ENCODE measurements at regions not wholly inside any gene's neighbourhood (a gene's known extent, or its start where the extent isn't known, plus 50 kb on each side); places are given as distances from the start of the nearest gene placed in this dataset.

- DNase-seq (ENCODE audit: low spot score), result no peak
Measured at GRCh38 chr2:575030-575726, 102.0 kb downstream of the TMEM18 start.

DNA sequence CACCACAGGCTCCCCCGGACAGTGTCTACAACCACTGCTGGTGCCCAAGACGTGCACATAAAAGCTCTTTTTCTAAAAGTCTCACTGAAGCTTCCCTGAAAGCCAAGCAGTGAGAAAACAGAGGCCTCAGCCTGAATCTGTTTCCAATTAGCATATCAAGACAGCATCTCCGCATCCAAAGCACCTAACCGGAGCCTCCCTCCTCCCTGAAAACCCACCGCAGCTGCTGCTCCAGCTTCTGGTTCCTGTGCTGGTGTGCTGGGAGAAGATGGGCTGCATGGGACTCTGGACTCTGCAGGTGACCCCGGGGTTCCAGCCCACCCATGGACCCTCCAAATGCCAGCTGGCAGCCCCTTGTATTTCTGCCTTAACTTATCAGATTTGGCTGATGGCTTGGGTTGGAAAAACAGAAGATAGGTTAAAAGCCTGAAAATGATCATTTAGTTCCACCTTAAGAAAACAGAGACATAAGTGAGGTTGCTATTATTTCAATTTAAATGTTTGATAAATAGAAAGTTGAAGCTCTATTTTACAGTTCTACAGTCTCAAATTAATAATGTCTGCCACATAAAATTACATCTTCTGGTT lies 103.3 kb downstream of the TMEM18 start:
- DNase-seq (ENCODE audit: low spot score), result no peak

DNA sequence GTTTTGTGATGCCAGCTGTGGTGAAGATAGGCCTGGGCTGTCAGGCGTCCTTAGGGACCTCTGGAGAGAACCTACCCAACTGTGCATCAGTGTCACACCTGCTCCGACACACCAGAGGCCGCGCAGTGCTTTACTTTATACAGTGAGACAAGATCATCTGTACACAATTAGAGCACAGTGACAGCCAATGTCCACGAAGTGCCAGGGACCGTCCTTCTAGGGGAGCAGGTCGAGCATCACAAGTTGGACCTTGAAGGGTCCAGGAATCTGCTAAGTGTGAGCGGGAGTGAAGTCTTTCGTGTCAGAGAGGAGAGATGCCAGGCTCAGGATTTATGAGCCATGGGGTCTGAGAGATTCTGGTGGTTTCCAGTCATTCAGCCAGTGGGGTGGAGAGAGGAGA lies 104.2 kb downstream of the TMEM18 start:
- DNase-seq (ENCODE audit: low spot score), result no peak

DNA sequence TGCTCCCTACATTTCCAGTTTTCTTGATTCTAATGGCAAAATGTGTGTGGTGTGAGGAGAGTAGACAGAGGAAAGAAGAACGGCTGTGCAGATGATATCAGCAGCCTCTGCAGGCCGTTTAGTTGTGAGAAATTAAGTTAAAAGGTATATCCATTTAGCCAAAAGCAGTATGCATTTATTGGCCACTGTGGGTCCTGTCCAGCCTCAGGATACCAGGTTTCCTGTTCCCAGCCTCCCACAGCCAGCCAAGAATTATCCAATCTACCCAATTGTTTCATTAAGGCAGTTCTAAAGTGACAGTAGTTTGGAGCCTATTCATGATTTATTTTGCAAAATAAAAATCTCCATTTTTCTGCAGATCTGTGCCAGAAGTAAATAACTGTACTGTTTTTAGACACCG lies 107.5 kb downstream of the TMEM18 start:
- no peak for DNase-seq (ENCODE audit: low spot score)

GRCh38 chr2:568639-569235 lies 108.5 kb downstream of the TMEM18 start:
- DNase-seq (ENCODE audit: low spot score), result no peak

DNA sequence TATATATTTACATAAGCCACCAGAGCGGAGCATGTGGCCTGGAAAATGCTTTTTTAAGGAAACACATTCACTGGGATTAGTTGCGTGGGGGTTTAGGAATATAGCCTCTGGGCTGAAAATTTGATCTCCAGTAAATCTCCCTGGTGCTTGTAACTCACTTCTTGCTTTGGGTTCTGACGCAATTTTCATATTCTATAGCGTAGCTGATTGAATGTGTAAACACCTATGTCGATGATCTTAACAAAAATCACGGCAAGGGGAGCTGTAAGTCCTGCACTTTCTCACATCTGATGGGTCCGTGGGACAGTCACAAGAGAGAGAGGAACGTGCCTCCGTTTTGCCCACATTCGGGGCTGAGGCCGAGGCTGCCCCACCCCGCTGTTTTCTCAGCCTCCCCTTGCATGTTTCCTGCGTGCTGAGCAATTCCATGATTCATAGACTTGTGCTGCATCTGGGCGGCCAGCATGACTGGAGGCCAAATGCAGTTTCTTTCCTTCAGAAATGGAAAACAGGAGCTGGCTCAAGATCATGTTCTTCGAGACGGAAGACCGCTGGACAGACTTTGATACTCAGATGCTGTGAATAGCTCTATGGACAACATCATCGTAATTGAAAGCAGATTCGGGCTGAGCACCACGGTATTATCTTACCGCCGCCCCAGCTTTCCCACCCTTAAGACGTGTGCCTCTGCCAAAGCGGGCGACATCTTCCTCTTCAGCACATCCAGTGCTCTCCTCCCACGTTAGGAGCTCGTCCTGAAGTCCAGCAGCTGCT lies 109.2 kb downstream of the TMEM18 start:
- peak; percentile 37 for DNase-seq (ENCODE audit: low spot score)

GRCh38 chr2:567496-567864 lies 109.7 kb downstream of the TMEM18 start:
- no peak for DNase-seq (ENCODE audit: low spot score)

DNA sequence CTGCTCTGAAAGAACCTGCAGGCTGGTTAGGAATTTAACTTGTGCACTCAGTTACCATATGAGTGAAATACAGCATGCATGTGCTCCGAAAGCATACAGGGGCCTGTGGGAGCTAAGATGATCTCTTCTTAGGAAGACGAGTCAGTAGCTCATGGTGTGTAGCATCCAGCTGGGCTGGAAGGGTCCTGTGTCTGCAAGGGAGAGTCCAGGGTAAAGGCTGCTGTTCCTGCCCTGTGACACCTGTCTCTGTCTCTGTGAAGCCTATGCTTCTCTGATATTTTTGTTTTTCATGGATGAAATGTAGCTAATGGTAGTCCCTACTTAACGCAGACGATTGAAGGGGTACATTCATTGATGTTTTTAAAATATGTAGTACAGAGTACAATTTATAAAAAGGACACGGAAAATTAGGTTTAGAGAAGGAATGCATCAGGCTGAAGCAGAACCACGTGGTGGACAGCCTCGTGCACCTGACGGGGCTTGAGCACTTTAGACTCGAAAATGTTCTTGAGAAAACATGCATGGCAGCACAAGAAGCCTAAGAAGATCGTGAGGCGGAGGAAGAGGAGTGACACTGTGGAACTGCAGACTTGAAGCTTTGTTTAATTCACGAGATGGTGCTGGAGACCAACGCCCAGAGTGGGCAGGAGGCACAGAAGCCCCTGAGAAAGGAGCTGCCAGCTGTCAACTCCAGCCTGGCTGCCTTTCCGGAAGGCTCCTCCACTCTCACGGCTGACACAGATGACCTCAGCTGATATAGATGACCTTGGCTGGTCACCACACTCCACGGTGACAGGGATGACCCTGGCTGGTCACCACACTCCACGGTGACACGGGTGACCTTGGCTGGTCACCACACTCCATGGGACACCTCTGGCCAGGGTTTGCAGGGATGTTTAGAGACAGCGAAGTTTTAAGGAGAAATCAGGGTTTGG lies 110.6 kb downstream of the TMEM18 start:
- no peak for DNase-seq (ENCODE audit: low spot score)

- DNase-seq (ENCODE audit: low spot score), result no peak
Measured at GRCh38 chr2:564471-565181, 112.6 kb downstream of the TMEM18 start.

DNA sequence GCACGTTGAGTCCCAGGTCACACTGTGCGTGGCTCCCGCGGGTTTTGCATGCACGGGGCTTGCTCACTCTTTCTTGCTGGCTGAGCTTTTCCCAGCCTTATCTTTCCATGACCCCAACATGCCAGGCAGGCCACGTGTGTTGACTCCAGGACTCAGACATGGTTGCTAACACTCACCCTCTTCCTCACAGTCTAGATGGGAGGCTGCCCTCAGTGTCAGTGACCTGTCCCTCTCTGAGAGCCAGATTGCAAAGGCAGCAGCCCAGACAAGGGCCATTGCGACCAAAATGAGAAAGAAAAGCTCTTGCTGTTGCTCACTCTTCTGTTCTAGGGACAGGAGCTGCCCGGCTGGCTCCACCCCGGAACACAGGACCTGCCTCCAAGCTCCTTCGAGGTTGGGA lies 113.7 kb downstream of the TMEM18 start:
- no peak for DNase-seq (ENCODE audit: low spot score)

DNA sequence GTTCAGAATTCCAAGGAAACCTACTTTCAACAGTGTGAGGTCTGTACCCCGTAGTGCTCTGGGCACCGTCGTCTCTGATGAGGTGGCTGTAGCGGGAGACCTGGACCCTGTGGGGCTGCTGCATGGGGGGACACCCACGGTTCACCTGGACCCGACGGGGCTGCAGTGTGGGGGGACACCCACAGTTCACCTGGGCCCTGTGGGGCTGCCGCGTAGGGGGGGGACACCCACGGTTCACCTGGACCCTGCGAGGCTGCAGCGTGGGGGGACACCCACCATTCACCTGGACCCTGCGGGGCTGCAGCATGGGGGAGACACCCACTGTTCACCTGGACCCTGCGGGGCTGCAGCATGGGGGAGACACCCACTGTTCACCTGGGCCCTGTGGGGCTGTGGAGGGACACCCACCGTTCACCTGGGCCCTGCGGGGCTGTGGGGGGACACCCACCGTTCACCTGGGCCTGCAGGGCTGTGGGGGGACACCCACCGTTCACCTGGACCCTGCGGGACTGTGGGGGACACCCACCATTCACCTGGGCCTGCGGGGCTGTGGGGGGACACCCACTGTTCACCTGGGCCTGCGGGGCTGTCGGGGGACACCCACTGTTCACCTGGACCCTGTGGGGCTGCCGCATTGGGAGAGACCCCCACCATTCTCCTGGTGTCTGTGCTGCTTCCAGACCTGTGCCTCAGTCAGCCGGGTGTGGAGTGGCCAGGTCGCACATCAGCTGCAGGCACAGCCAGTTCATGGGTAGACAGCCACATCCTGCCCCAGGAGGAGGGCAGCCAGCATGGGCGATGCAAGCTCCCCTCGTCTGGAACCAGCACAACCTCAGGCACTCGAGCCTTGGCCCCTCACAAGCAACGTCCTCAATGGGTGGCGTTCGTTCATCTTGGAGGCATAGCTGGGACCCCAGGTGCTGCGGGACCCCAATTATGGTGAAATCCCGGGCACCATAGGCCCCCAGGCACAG lies 114.5 kb downstream of the TMEM18 start:
- DNase-seq (ENCODE audit: low spot score), result no peak

GRCh38 chr2:558879-559278 lies 118.3 kb downstream of the TMEM18 start:
- no peak for DNase-seq (ENCODE audit: low spot score)

- no peak for DNase-seq (ENCODE audit: low spot score)
Measured at GRCh38 chr2:558302-558642, 118.9 kb downstream of the TMEM18 start.

GRCh38 chr2:557635-558301 lies 119.4 kb downstream of the TMEM18 start:
- DNase-seq (ENCODE audit: low spot score), result no peak

GRCh38 chr2:556485-556884 lies 120.7 kb downstream of the TMEM18 start:
- no peak for DNase-seq (ENCODE audit: low spot score)

DNA sequence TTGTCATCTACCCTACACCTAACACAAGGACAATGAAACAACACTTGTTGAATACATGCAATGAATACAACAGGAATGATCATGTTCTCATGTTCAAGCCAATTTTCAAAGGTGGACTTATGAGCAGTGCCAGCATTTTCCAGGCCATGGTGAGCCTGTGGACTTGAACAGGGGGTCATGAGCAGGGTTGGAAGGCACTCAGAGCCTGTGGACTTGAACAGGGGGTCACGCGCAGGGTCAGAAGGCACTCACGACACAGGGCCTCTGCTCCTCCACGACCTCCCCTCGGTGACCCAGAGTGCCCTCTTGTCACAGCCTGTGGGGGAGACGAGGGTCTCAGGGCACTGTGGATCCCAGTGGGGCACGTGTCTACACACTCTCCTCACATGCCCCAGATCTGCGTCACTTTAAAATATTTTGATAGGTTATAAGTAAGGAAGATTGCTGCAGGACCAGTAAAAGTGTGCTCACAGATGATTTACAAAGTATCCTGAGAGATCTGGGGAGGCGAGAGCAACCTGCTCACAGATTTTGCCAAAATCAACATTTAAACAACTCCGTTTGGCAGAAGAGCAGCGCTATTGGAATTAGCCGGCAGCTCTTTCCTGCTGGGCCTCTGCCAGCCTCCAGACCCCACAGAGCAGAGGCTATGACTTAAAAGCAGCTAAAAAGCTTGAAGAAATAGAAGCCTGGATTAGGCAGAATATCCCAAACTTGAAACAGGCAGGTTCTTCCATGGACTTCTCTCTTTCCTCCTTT lies 121.9 kb downstream of the TMEM18 start:
- DNase-seq (ENCODE audit: low spot score), result no peak

GRCh38 chr2:554444-554843 lies 122.8 kb downstream of the TMEM18 start:
- no peak for DNase-seq (ENCODE audit: low spot score)

DNA sequence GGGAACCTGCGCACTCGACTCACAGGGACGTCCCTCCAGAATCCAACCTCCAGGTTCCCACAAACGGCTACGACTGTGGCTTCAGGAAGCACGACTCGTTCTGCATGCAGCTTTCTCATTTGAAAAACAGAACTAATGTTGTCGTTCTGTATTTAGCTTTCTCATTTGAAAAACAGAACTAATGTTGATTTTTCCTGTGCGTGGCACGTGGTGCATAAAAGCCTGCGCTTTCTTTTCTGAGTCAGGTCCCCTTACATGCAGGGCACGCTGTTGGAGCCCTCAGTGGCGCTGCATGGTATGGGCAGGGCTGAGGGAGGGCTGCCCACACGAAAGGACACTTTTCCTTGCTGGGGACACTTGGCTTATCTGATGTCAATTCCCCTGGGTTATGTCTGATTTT lies 124.3 kb downstream of the TMEM18 start:
- DNase-seq (ENCODE audit: low spot score), result no peak

DNA sequence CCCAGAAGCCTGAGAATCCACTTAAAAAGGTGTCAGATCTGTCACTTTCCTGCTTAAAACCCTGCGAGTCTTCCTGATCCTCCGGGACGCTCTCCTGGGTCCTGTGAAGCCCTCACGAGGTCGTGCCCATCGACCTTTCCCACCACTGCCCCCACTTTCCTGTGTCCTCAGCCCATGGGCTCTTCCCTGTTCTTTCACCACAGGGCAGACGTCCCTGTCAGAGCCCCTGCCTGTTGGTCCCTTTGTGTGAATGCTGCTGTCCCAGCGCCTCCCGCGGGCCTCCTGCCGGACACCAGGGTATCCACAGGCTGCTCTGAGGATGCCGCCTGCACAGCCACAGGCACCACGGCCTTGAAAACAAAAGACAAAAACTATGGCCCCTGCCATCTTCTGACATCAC lies 125.6 kb downstream of the TMEM18 start:
- no peak for DNase-seq (ENCODE audit: low spot score)

Data from A172 (cell line).